Activated CD4-positive, alpha-beta T cell treated with anti-CD3 and anti-CD28 coated beads for 36 hours (primary cell): ENCODE measurements at regions not wholly inside any gene's neighbourhood (a gene's known extent, or its start where the extent isn't known, plus 50 kb on each side); places are given as distances from the start of the nearest gene placed in this dataset.

ENCODE experiments used
- ATAC-seq: fragments of 200-7000 bp; cut with Tn5 transposase; one replicate; pipeline ENCODE4 v1.10.0; 2021; ENCODE audit warnings: mild to moderate bottlenecking, moderate library complexity
- CTCF ChIA-PET: fragments of 350-600 bp; sonication (Branson Sonifier 250); formaldehyde crosslinking; loops from one replicate; lab custom pipeline; 2021; ENCODE audit warnings: antibody characterized with exemption; lab: Charles Lee
- POLR2A ChIA-PET: fragments of 350-600 bp; sonication (Branson Sonifier 250); formaldehyde crosslinking; loops from one replicate; lab custom pipeline; 2021; ENCODE audit warnings: antibody characterized with exemption, inconsistent platforms; lab: Charles Lee
- DNase-seq: peaks from one replicate; pipeline ENCODE4 v3.0.0-alpha.2; 2020
- H3K27ac Mint-ChIP-seq: one replicate; pipeline ENCODE4 v1.8.0; 2021; ENCODE audit warnings: mixed read lengths
- H3K27me3 Mint-ChIP-seq: one replicate; pipeline ENCODE4 v1.8.0; 2021; ENCODE audit warnings: mixed read lengths
- H3K36me3 Mint-ChIP-seq: one replicate; pipeline ENCODE4 v1.8.0; 2021; ENCODE audit warnings: low read depth, mixed read lengths
- H3K4me1 Mint-ChIP-seq: one replicate; pipeline ENCODE4 v1.8.0; 2021; ENCODE audit warnings: mixed read lengths
- H3K4me3 Mint-ChIP-seq: one replicate; pipeline ENCODE4 v1.8.0; 2021; ENCODE audit warnings: mild to moderate bottlenecking, moderate library complexity, mixed read lengths
- H3K9me3 Mint-ChIP-seq: one replicate; pipeline ENCODE4 v1.8.0; 2021; ENCODE audit warnings: low read depth, mixed read lengths
- intact Hi-C, 2 experiments: fragments of 100-400 bp; cut with DNase I in 1 of 2; cut with micrococcal nuclease in 1 of 2; formaldehyde crosslinking; loops; one replicate each; pipeline versions ENCODE4 v1.14.2 to v1.15.1; 2022 to 2024; cut with DNase I, micrococcal nuclease

DNA sequence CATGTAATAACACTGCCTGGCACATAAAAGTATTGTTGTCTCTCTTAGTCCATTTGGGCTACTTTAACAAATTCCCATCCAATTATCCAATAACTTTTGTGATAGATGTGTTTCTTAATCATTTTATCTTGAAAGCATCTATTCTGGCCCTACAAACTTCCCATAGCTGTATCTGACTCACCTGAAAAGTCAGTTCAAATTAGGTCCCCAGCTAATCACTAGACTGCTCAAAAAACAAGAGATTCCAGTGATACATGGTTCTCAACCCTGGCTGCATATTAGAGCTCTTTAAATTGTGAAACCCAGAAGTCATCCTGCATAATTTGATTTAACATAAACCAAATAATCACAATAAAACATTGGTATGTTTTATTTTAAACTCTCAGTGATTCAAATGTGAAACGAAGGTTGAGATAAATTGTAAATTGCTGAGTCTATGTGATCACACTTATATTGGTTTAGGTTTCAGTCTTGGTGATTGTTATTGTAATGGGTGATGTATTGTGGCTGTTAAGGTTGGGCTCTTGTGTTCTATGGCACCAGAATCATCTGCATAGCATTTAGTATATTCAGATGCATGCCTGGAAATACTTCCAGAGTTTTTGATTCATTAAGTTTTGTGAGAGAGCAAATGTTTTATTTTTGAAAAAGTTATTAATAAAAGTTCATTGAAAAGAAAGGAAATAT is 268.9 kb upstream of the KCNMB2 start:
- POLR2A ChIA-PET, result no interaction called here
- CTCF ChIA-PET, result no interaction called here
- no peak for ATAC-seq
- H3K36me3 Mint-ChIP-seq, result no peaks in the 10 kb centered on the region
- H3K27ac Mint-ChIP-seq, result no peak overlapping the region
- DNase-seq, result no peak
- no peaks in the 10 kb centered on the region for H3K9me3 Mint-ChIP-seq
- intact Hi-C loops, result no loop called here
- H3K4me3 Mint-ChIP-seq, result no peak overlapping the region
- H3K4me1 Mint-ChIP-seq, result no peaks in the 10 kb centered on the region
- H3K27me3 Mint-ChIP-seq, result no peaks in the 10 kb centered on the region

DNA sequence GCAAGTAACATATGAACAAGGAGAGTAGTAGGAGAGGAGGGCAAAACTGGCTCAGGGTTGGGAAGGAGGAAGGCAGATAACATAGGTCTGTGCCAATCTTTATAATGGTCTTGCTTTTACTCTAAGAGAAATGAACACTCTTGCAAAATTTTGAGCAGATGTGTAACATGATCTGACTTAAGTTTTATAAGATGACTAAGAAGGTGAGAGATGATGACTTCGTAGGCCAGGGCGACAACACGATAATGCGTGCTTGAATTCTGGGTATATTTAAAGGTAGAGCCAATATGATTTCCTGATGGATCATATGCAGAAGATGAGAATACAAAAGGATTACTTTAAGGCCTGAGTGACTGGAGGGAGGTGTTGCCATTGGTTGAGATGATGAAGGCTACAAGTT is 265.4 kb upstream of the KCNMB2 start:
- H3K4me3 Mint-ChIP-seq, result no peak overlapping the region
- H3K4me1 Mint-ChIP-seq, result no peaks in the 10 kb centered on the region
- no peak overlapping the region for H3K27ac Mint-ChIP-seq
- POLR2A ChIA-PET, result no interaction called here
- CTCF ChIA-PET, result no interaction called here
- no peaks in the 10 kb centered on the region for H3K36me3 Mint-ChIP-seq
- H3K27me3 Mint-ChIP-seq, result no peaks in the 10 kb centered on the region
- DNase-seq (no peak), ATAC-seq (no peak)
- H3K9me3 Mint-ChIP-seq, result no peaks in the 10 kb centered on the region
- intact Hi-C loops, result no loop called here

DNA sequence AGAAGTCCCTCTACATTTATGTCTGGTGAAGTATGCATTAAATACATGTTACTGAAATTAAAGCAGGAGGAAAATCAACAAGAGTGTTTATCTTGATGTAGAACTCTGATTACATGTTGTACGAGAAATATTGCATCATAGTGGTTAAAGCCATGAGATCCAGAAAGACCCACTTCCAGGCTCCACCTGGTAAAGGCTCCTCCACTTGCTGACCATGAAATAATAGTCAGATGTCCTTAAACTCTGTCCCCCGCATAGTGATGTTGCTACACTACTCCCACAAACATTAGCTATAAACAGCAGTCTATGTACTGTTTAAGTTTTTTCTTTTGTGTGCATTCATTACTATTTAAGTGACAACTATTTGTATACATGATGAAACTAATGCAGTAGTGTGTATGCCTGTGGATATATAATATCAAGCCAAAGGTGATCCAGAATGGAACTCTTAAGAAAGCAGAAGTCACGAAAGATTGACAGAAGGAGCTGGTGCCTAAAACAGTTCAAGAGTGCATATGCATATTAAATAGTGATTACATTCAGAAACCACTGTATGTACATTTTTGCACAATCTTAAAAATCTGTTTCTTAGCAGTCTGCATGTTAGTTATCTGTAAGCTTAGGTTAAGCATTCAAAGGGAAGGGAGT is 264.4 kb upstream of the KCNMB2 start:
- ChIA-PET CTCF (no interaction called here), POLR2A (no interaction called here)
- Mint-ChIP-seq H3K36me3 (no peaks in the 10 kb centered on the region), H3K27ac (no peak overlapping the region), H3K27me3 (no peaks in the 10 kb centered on the region), H3K9me3 (no peaks in the 10 kb centered on the region), H3K4me3 (no peak overlapping the region), H3K4me1 (no peaks in the 10 kb centered on the region)
- intact Hi-C loops, result no loop called here
- DNase-seq (no peak), ATAC-seq (no peak)

DNA sequence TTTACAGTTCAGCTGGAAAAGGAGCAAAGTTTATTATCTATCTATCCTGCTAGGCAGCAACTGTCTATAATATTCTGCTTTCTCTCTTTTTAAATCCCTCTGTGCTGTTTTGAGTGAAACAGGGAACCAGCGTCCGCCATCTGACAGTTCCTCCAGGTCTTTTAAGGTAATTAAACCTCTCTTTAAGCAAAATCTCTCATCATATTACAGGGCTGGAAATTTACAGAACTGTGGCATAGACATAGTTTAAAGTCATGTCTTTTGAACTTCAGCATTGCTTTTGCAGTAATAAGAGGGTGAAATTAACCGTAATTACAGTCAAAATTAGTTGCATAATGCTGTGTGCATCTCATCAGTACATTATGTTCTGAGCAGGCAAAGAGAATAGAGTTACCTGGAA is 263.4 kb upstream of the KCNMB2 start:
- Mint-ChIP-seq H3K4me1 (no peaks in the 10 kb centered on the region), H3K27me3 (no peaks in the 10 kb centered on the region), H3K36me3 (no peaks in the 10 kb centered on the region), H3K4me3 (no peak overlapping the region), H3K9me3 (no peaks in the 10 kb centered on the region), H3K27ac (no peak overlapping the region)
- POLR2A ChIA-PET, result no interaction called here
- ATAC-seq, result no peak
- intact Hi-C loops, result no loop called here
- CTCF ChIA-PET, result no interaction called here
- no peak for DNase-seq

DNA sequence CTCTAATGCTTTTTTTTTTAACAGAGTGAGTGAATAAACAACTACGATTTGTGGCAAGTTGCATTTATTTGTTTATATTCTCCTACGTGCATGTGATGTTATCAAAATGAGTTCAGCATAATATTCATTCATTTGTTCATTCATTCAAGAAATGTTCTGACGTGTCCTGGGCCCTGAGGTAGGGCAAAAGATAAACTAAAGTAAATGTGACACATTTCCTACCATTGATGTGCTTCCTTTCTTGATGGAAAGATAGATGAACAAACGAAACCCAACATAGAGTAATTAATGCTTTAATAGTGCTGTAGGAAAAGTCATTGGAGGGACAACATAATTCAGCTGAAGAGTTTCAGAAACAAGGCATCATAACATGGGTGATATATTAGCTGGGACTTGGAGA is 261.5 kb upstream of the KCNMB2 start:
- POLR2A ChIA-PET, result no interaction called here
- CTCF ChIA-PET, result no interaction called here
- no peaks in the 10 kb centered on the region for H3K4me1 Mint-ChIP-seq

DNA sequence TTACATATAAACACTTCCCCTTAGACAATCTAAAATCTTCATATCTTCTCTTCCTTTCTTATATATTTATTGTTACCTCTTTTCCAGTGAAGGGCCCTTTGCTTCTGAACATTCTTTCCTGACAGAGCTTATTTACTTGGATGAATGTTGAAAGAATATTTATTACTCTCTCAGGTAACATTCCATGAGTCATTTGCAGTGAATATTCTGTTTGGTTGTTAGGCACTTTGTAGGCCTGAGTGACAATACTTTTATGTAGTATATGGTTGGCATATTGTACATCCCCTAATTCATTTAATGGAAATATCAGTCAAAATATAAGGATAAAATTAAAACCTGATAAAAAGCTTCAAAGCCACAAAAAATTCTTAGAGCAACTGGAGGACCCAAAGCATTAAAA is 260.9 kb upstream of the KCNMB2 start:
- Mint-ChIP-seq H3K27ac (no peak overlapping the region), H3K9me3 (peaks cover 17% of the 10 kb centered on the region), H3K27me3 (no peaks in the 10 kb centered on the region), H3K36me3 (no peaks in the 10 kb centered on the region), H3K4me1 (no peaks in the 10 kb centered on the region), H3K4me3 (no peak overlapping the region)
- CTCF ChIA-PET, result no interaction called here
- ATAC-seq (no peak), DNase-seq (no peak)
- intact Hi-C loops, result no loop called here
- POLR2A ChIA-PET, result no interaction called here

More for the DNA sequence above, 261.5 kb upstream of the KCNMB2 start:
- Mint-ChIP-seq H3K9me3 (peaks cover 14% of the 10 kb centered on the region), H3K36me3 (no peaks in the 10 kb centered on the region), H3K4me3 (no peak overlapping the region), H3K27ac (no peak overlapping the region), H3K27me3 (no peaks in the 10 kb centered on the region)
- DNase-seq (no peak), ATAC-seq (no peak)
- intact Hi-C loops, result no loop called here

DNA sequence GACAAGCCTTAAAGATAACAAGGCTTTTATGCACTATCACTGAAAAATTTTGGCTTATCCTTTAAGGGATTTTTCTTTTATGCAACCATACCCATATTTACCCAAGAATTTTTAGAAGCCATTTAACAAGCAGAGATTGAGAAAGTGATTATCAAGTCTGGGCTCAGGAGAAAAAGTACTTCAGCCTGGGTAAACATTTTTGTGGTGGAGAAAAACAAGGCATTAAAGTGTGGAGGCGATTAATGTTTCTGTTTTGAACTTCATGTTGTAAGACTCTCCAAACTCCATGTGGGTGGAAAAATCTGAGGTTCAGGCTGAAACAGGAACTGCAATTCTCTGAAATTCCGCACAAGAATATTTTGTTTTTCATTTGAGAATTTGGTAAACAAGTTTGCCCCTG is 260.4 kb upstream of the KCNMB2 start:
- ATAC-seq (no peak), DNase-seq (no peak)
- intact Hi-C loops, result no loop called here
- Mint-ChIP-seq H3K4me1 (no peaks in the 10 kb centered on the region), H3K9me3 (peaks cover 17% of the 10 kb centered on the region), H3K27ac (no peak overlapping the region), H3K4me3 (no peak overlapping the region), H3K36me3 (no peaks in the 10 kb centered on the region), H3K27me3 (no peaks in the 10 kb centered on the region)
- CTCF ChIA-PET, result no interaction called here
- POLR2A ChIA-PET, result no interaction called here

DNA sequence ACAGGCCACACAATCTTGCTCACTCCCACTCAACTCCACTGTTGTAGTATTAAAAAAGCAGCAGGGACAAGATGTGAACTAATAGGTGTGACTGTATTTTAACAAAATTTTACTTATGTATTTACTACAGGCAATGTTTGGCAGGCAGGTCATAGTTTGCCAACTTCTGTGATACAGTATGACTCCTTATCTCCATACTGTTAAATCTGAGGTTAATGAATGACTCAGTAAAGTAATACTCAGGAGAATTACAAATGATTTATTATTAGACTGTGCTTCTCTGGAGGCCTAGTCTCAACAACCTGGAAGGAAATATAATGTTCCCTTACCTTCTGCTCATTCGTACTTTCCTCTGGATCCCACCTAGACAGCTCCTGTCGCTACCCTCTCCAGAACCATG is 258.6 kb upstream of the KCNMB2 start:
- Mint-ChIP-seq H3K27ac (no peak overlapping the region), H3K9me3 (peaks cover 19% of the 10 kb centered on the region), H3K27me3 (peaks cover 4% of the 10 kb centered on the region), H3K4me1 (no peaks in the 10 kb centered on the region), H3K4me3 (no peak overlapping the region), H3K36me3 (no peaks in the 10 kb centered on the region)
- intact Hi-C loops, result no loop called here
- no peak for DNase-seq
- ChIA-PET POLR2A (no interaction called here), CTCF (no interaction called here)
- ATAC-seq, result no peak

DNA sequence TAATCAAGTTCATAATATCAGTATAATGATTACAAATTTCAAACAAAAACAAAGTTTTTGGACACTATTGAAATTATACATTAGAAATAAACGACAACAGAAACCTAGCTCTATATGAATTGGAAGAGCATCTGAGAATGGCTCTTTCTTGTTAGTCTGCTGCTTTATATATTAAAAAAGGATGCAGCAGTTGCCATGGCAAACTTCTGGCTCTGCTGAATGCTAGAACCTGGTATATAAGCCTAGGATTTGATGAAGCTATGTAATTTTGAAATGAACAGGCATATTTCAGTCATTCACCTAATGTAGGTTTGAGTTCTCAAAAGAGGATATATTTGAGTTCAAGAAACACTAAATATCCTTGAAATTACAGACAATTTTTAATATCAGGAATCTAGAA is 252.7 kb upstream of the KCNMB2 start:
- H3K27me3 Mint-ChIP-seq, result peaks cover 4% of the 10 kb centered on the region
- no peak overlapping the region for H3K4me3 Mint-ChIP-seq
- ATAC-seq, result no peak
- DNase-seq, result no peak
- no peaks in the 10 kb centered on the region for H3K4me1 Mint-ChIP-seq
- peaks cover 18% of the 10 kb centered on the region for H3K9me3 Mint-ChIP-seq
- POLR2A ChIA-PET, result no interaction called here
- intact Hi-C loops, result no loop called here
- H3K36me3 Mint-ChIP-seq, result no peaks in the 10 kb centered on the region
- CTCF ChIA-PET, result no interaction called here
- no peak overlapping the region for H3K27ac Mint-ChIP-seq

DNA sequence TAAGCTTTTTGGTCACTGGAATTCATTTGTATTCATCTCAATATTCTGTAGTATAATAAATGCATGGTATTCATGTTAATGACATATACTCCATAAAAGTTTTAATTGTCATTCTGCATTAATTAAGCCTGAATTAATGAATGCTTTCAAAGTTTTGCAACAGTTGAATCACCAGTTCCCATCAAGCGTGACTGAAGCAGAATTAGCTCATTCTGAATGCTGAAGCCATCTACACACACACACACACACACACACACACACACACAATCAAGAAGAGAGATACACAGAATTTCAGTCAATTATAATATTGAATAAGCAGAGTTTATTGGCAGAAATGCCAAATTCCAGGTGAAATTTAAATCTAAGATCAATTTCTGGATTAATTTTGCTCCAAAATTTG is 252.1 kb upstream of the KCNMB2 start:
- no peak overlapping the region for H3K4me3 Mint-ChIP-seq
- ChIA-PET POLR2A (no interaction called here), CTCF (no interaction called here)
- peaks cover 4% of the 10 kb centered on the region for H3K27me3 Mint-ChIP-seq
- H3K36me3 Mint-ChIP-seq, result no peaks in the 10 kb centered on the region
- DNase-seq (no peak), ATAC-seq (no peak)
- intact Hi-C loops, result no loop called here
- H3K27ac Mint-ChIP-seq, result no peak overlapping the region
- peaks cover 13% of the 10 kb centered on the region for H3K9me3 Mint-ChIP-seq
- no peaks in the 10 kb centered on the region for H3K4me1 Mint-ChIP-seq

DNA sequence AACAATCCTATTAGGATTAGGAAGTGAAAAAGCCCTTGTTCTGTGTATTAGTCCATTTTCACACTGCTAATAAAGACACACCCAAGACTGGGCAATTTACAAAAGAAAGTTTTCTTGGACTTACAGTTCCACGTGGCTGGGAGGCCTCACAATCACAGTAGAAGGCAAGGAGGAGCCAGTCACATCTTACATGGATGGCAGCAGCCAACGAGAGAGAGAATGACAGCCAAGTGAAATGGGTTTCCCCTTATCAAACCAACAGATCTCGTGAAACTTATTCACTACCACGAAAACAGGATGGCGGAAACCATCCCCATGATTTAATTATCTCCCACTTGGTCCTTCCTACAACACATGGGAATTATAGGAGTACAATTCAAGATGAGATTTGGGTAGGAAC is 248.2 kb upstream of the KCNMB2 start:
- intact Hi-C loops, result no loop called here
- POLR2A ChIA-PET, result no interaction called here
- Mint-ChIP-seq H3K27ac (no peak overlapping the region), H3K4me3 (no peak overlapping the region), H3K27me3 (no peaks in the 10 kb centered on the region), H3K4me1 (no peaks in the 10 kb centered on the region), H3K36me3 (no peaks in the 10 kb centered on the region), H3K9me3 (peaks cover 3% of the 10 kb centered on the region)
- DNase-seq, result no peak
- CTCF ChIA-PET, result no interaction called here
- ATAC-seq, result no peak

DNA sequence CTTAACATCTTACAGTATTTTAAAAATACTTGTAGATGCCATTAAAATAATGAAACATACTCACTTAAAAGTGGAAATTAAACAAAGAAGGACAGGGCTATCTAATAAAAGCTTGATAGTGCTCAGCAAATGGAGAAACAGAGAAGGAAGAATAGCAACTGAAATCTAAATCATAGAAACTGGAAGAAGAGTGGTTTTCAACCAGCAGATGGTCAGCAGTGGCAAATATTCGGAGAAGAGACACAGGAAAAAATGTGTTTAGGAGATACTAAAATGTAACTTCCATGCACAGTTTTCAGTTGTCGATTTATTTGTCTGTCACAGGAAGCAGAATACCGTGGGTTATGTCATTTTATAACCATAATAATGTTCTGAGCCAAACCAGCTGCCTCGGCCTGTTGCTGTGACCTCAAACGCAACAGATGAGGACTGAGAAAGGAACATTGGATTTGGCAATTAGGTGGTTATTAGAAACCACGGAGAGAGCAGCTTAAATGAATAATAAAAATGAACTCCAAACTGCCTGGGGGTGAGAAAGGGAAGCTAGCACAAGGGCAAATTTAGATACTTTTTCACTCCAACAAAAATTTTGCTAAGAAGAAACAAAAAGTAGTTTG is 246.6 kb upstream of the KCNMB2 start:
- H3K36me3 Mint-ChIP-seq, result no peaks in the 10 kb centered on the region
- H3K27ac Mint-ChIP-seq, result no peak overlapping the region
- no peaks in the 10 kb centered on the region for H3K27me3 Mint-ChIP-seq
- H3K4me1 Mint-ChIP-seq, result no peaks in the 10 kb centered on the region
- no peak for ATAC-seq
- peaks cover 3% of the 10 kb centered on the region for H3K9me3 Mint-ChIP-seq
- DNase-seq, result no peak
- no peak overlapping the region for H3K4me3 Mint-ChIP-seq
- ChIA-PET POLR2A (no interaction called here), CTCF (no interaction called here)
- intact Hi-C loops, result no loop called here
